Endothelial cell of hepatic sinusoid (primary cell): ENCODE measurements at regions not wholly inside any gene's neighbourhood (a gene's known extent, or its start where the extent isn't known, plus 50 kb on each side); places are given as distances from the start of the nearest gene placed in this dataset.
"Not testable (repeated sequence)": the region's sequence is repeated elsewhere in the genome, so short reads cannot be mapped to it uniquely, and the experiment has no call there.

ENCODE experiments used
- in situ Hi-C: cut with HindIII; loops from 2 replicates; pipeline ENCODE4 v1.10.0; 2017; ENCODE audit warnings: low sequenced_read_pairs

GRCh38 chr4:71204056-71204455 is 134.8 kb upstream of the SLC4A4 start:
- in situ Hi-C loops, result no loop called here

GRCh38 chr4:71206763-71207162 is 132.1 kb upstream of the SLC4A4 start:
- in situ Hi-C loops, result no loop called here

GRCh38 chr4:71209161-71209560 is 129.7 kb upstream of the SLC4A4 start:
- in situ Hi-C loops, result no loop called here

- in situ Hi-C loops, result no loop called here
Observed at GRCh38 chr4:71210823-71211222, 128.0 kb upstream of the SLC4A4 start.

- in situ Hi-C loops, result no loop called here
Observed at GRCh38 chr4:71211748-71212147, 127.1 kb upstream of the SLC4A4 start.

- in situ Hi-C loops, result no loop called here
Observed at GRCh38 chr4:71212216-71212615, 126.6 kb upstream of the SLC4A4 start.

GRCh38 chr4:71214578-71214977 is 124.2 kb upstream of the SLC4A4 start:
- in situ Hi-C loops, result no loop called here

GRCh38 chr4:71216316-71216959 is 122.4 kb upstream of the SLC4A4 start:
- in situ Hi-C loops, result loop anchor here (5.0 kb wide), 1 partner anchor 36 kb away; no protein-coding TSS in a partner anchor

GRCh38 chr4:71217688-71218087 is 121.1 kb upstream of the SLC4A4 start:
- in situ Hi-C loops, result loop anchor here (5.0 kb wide), 1 partner anchor 35 kb away; no protein-coding TSS in a partner anchor

GRCh38 chr4:71220848-71221247 is 118.0 kb upstream of the SLC4A4 start:
- in situ Hi-C loops, result not testable (repeated sequence)

GRCh38 chr4:71221510-71222466 is 117.0 kb upstream of the SLC4A4 start:
- in situ Hi-C loops, result no loop called here

- in situ Hi-C loops, result no loop called here
Observed at GRCh38 chr4:71222661-71223060, 116.2 kb upstream of the SLC4A4 start.

- in situ Hi-C loops, result no loop called here
Observed at GRCh38 chr4:71229477-71230270, 109.1 kb upstream of the SLC4A4 start.

GRCh38 chr4:71230271-71231128 is 108.3 kb upstream of the SLC4A4 start:
- in situ Hi-C loops, result no loop called here

GRCh38 chr4:71231129-71232055 is 107.4 kb upstream of the SLC4A4 start:
- in situ Hi-C loops, result no loop called here

GRCh38 chr4:71232056-71232430 is 106.8 kb upstream of the SLC4A4 start:
- in situ Hi-C loops, result no loop called here

- in situ Hi-C loops, result no loop called here
Observed at GRCh38 chr4:71232846-71233245, 106.0 kb upstream of the SLC4A4 start.

- in situ Hi-C loops, result no loop called here
Observed at GRCh38 chr4:71235311-71236201, 103.3 kb upstream of the SLC4A4 start.
